Activated CD4-positive, alpha-beta T cell treated with anti-CD3 and anti-CD28 coated beads, Interleukin-2, amount 50 U/mL, for 16 hours (primary cell): ENCODE measurements at regions not wholly inside any gene's neighbourhood (a gene's known extent, or its start where the extent isn't known, plus 50 kb on each side); places are given as distances from the start of the nearest gene placed in this dataset.
A peak's percentile ranks its signal among the peaks of the same experiment; 100 is the strongest.

Experiments
- DNase-seq: peaks from one replicate; pipeline ENCODE4 v3.0.0-alpha.2; 2020

DNA sequence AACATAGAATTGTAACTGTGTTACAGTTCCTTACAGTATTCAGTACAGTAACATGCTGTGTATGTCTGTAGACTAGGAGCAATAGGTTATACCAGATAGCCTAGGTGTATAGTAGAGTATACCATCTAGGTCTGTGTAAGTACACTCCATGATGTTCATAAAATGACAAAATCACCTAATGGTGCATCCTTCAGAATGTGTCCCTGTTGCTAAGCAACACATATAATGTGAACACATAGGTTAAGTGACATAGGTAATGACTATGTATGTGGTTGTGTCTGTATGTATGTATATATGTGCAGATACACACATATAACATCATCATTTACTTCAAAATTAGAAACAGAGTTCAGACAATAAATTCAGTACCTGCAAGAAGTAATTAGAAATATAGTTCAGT lies 146.8 kb upstream of the GAP43 start:
- DNase-seq: no peak

- DNase-seq: no peak
Observed at GRCh38 chr3:115478359-115478758, 145.0 kb upstream of the GAP43 start.

GRCh38 chr3:115486880-115487279 lies 136.4 kb upstream of the GAP43 start:
- no peak for DNase-seq

- DNase-seq: no peak
Observed at GRCh38 chr3:115487968-115488367, 135.3 kb upstream of the GAP43 start.

- DNase-seq: no peak
Observed at GRCh38 chr3:115488409-115488808, 134.9 kb upstream of the GAP43 start.

- no peak for DNase-seq
Observed at GRCh38 chr3:115494826-115495225, 128.5 kb upstream of the GAP43 start.

- no peak for DNase-seq
Observed at GRCh38 chr3:115498421-115498820, 124.9 kb upstream of the GAP43 start.

DNA sequence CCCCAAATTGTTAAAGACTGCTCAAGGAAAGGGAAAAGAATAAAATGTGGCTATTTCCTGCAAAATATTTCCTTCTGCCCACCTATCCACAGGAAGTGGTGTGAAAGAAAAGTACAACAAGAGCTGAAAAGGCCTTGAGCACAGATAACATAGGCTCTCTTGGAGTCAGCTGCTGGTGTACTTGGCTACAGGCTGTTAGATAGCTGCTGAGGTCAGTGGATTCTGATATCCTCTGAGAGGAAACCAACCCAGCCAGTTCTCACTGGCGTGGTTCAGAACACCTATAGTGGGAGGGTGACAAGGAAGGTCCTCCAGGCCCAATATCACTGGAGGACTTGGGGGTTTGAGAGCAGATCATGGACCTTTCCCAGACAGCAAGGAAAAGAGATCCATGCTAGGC lies 124.4 kb upstream of the GAP43 start:
- DNase-seq: no peak

GRCh38 chr3:115499666-115500065 lies 123.6 kb upstream of the GAP43 start:
- DNase-seq: no peak

GRCh38 chr3:115500795-115501194 lies 122.5 kb upstream of the GAP43 start:
- DNase-seq: no peak

DNA sequence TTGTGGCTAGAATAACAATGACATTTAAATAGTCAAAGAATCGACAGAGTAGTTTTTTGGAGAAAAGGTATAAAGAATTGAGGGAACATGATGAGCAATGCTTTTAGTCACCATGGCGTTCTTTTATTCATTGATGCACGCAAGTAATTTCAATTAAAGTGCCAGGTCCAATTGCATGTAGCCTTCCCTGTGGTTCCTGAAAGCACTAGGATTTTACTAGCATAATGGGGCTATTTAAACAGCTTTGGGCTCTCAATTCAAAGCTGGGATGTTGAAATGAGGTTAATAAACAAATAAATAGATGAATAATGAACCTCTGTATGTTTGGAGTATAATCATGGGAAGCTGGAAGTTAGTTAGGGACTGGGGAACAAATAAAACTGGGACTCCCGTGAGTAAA lies 121.2 kb upstream of the GAP43 start:
- no peak for DNase-seq

- no peak for DNase-seq
Observed at GRCh38 chr3:115503394-115503793, 119.9 kb upstream of the GAP43 start.

GRCh38 chr3:115508562-115508961 lies 114.7 kb upstream of the GAP43 start:
- DNase-seq: no peak

DNA sequence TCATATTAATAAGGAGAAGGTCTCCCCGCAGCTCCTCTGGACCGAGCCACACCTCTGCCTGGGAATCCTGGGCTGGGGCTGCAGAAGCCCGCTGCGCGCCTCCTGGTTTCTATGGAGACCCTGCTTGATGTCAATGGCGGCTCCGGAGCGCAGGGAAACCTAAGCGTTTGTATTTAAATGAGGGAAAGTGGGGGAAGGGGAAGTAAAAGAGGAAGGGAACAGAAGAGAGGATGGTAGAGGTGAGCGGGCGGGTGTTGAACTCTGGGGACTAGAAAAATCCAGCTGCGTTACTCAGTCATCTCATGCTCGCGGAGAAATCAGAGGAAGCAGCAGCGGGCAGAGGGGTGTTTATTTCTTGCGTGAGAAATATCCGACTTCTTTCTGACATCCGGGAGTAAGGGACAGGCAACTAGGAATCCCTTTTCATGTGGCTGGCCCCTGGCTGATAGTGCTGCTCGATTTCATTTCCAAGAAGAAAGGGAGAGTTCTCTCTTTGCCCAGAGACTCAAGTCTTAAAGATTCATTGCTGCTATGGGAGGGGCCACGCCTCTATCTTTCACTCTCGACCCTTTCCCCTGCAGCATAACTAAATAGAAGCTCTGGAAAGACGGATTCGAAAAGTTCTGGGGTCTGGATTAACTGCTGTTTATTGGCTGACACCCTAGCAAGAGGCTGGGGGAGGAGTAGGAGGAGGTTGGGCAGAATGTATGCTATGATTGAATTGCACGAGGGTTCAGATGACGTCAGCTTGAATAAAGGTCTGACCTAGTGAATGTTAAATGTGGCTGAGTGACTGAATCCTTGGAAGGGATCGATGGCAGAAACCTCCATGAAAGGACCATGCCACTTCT lies 110.5 kb upstream of the GAP43 start:
- peak; percentile 21 for DNase-seq

GRCh38 chr3:115513416-115513800 lies 109.9 kb upstream of the GAP43 start:
- DNase-seq: no peak

DNA sequence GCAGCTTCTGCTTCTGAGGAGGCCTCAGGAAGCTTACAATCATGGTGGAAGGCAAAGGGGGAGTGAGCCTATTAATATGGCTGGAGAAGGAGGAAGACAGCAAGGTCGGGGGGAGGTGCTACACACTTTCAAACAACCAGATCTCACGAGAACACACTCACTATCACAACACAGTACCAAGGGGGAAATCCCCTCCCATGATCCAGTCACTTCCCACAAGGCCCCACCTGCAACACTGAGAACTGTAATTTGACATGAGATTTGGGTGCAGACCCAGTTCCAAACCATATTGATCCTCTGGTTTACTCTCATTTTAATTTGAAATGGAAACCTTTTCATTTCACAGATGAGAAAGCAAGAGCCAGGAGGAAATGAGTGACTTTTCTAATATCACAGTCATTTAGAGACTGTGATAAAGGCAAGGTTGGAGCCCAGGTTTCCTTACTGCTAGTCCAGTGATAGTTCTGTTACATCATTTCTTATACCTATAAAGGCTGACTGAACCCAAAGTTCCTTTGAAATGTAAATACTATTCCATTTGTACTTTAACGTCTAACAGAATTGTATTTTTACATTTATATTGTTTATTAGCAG lies 105.8 kb upstream of the GAP43 start:
- peak; percentile 32 for DNase-seq

GRCh38 chr3:115518100-115518852 lies 105.0 kb upstream of the GAP43 start:
- no peak for DNase-seq

- no peak for DNase-seq
Observed at GRCh38 chr3:115520241-115520640, 103.1 kb upstream of the GAP43 start.

DNA sequence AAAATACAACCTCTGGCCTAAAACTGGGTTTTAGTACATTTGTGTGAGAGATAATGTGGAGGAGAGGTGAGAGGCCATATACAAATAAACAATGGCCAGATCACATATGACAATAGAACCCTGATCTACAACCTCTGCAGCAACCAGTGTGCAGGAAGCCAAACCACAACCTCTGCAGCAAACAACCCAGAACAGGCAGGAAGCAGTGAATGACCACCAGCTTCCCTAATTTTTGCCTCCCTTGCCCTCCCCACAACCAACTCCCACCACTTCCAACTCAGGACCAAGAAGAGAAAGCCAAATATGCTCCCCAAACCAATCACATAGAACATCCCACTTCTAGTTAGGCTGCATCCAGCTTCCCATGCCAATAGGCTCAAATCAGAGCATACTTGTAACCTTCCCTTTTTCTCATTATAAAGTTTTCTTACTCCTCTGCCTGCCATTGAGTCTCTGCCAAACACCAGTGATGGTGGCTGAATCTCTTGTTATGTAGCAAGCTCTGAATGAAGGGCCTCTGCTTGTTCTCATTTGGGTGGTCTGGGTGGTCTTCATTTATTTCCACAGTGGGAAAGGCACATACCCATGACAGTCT lies 102.6 kb upstream of the GAP43 start:
- DNase-seq: no peak

DNA sequence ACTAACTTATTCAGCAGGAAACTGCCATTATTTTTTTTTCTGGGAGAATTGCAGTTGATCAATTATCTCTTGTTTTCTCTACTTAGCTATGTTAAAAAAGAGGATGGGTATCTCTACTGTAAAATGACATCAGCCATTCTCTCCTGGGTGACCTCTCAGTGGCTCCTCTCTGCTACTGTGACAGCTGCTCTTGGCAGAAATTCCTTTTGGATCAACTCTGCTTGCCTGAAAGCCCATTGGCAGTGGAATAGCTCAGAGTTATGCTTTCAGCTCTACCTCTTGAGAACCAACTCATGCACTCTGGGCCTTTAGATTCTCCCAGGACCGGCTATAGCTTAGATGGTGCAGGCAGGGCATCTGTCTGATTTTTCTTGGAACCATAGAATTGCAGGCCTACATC lies 99.9 kb upstream of the GAP43 start:
- no peak for DNase-seq

DNA sequence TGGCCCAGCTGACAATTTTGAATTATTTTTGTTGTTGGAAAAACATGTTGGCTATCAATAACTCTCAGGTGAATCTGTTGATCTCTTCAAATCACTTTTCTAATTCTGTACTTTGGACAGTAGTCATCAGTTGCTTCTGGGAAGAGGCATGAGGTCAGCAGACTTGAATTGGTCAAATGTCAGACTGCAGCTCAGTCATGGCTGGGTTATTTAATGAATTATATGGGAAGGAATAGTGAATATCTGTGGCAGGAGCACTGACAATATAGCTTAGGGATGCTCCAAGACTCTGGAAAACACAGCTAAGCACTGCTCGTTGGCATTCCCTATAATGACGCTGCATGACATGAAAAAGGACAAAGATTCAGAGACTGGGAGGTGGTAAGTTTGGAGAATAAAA lies 98.8 kb upstream of the GAP43 start:
- DNase-seq: no peak

- no peak for DNase-seq
Observed at GRCh38 chr3:115525731-115526130, 97.6 kb upstream of the GAP43 start.

DNA sequence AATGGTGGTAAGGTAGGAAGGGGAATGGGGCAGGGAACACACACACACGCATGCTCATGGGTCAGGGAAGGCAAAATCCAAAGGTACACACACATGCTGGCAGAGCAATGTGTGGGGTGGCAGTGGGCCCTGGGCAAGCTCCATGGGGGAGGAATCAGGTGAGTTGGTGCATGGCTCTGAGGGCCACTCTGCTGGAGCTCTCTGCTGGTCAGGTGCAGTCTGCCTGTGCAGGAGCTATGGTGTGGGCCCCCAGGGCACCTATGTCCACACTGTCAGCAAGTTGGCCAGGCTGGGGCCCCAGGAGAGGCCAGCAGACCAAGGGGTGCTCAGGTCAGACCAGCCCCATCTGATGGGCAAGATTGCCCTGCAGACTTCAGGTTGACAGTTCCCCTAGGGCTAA lies 90.1 kb upstream of the GAP43 start:
- DNase-seq: no peak

- DNase-seq: no peak
Observed at GRCh38 chr3:115536171-115536570, 87.1 kb upstream of the GAP43 start.
